ENCODE measurements at regions not wholly inside any gene's neighbourhood (a gene's known extent, or its start where the extent isn't known, plus 50 kb on each side); places are given as distances from the start of the nearest gene placed in this dataset.

- TF ChIP-seq CTCF (conservative IDR thresholded peaks at IDR 0.05 in 1 of 2, IDR thresholded peaks at IDR 0.05 in 1 of 2; ENCODE audit: extremely low read depth in 1 of 2, insufficient read depth in 1 of 2, low read depth in 1 of 2, low read length in 2 of 2) (no peak), EZH2 (IDR thresholded peaks at IDR 0.05; ENCODE audit: borderline replicate concordance, low read length) (no peak)
These were observed 191.0 kb downstream of the SATB1 start for GRCh38 chr3:18233987-18234716.
